ENCODE measurements at regions not wholly inside any gene's neighbourhood (a gene's known extent, or its start where the extent isn't known, plus 50 kb on each side); places are given as distances from the start of the nearest gene placed in this dataset.

DNA sequence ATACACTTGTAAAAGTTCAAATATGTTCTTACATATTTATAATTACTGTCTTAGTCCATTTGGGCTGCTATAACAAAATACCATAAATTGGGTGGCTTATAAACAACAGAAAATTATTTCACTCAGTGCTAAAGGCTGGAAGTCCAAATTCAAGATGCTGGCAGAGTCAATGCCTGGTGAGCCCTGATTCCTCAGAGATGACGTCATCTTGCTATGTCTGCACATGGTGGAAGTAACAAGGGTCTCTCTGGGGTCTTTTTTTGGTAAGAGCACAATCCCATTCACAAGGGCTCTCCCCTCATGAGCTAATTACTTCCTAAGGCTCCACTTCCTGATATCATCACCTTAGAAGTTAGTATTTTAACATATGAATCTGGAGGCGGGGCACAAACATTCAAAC lies 108.0 kb upstream of the DUSP10 start:
- H3K4me3 ChIP-seq (ENCODE audit: low read length) = no peak overlapping the region
- TF ChIP-seq, protein P1, sequence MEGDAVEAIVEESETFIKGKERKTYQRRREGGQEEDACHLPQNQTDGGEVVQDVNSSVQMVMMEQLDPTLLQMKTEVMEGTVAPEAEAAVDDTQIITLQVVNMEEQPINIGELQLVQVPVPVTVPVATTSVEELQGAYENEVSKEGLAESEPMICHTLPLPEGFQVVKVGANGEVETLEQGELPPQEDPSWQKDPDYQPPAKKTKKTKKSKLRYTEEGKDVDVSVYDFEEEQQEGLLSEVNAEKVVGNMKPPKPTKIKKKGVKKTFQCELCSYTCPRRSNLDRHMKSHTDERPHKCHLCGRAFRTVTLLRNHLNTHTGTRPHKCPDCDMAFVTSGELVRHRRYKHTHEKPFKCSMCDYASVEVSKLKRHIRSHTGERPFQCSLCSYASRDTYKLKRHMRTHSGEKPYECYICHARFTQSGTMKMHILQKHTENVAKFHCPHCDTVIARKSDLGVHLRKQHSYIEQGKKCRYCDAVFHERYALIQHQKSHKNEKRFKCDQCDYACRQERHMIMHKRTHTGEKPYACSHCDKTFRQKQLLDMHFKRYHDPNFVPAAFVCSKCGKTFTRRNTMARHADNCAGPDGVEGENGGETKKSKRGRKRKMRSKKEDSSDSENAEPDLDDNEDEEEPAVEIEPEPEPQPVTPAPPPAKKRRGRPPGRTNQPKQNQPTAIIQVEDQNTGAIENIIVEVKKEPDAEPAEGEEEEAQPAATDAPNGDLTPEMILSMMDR (IDR thresholded peaks at IDR 0.05; ENCODE audit: low read depth, low read length) = no peak
- TF ChIP-seq EZH2phosphoT487 (IDR thresholded peaks at IDR 0.05; ENCODE audit: low read depth) = no peak
- H3K36me3 ChIP-seq (replicated peaks; ENCODE audit: low read depth, low read length) = no peaks in the 10 kb centered on the region
- H3K4me2 ChIP-seq (ENCODE audit: low read length) = no peak overlapping the region
- no peaks in the 10 kb centered on the region for H4K20me1 ChIP-seq (ENCODE audit: insufficient read depth, low read length)
- H3K9ac ChIP-seq (ENCODE audit: low read length) = no peak overlapping the region
- no peaks in the 10 kb centered on the region for H3K4me1 ChIP-seq (ENCODE audit: low read length)
- no peaks in the 10 kb centered on the region for H3K9me3 ChIP-seq (ENCODE audit: insufficient read depth, low read length)
- no peak overlapping the region for H3K27ac ChIP-seq (ENCODE audit: low read length)
- H3K27me3 ChIP-seq (ENCODE audit: low read depth, low read length) = no peaks in the 10 kb centered on the region
- no peaks in the 10 kb centered on the region for H3K79me2 ChIP-seq (ENCODE audit: low read length)
- no peak overlapping the region for H2AFZ ChIP-seq (ENCODE audit: low read depth, low read length)

DNA sequence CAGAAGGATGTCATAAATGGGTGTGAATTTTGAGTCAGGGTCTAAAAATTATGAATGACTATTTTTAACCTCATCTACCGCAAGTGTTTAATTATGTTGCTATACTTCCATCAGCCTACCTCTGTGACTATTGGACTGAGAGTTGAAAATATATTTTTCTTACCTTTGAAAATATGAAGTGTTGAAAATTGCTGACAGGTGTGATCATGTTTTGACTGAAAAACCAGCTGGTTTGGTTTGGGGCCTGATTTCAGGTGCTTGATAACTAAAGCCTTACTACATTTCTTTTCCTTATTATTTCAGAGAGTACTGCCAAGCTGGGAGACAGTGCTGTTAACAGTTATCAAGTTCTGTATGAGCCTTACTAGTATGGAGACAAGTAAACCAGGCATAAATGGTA lies 107.2 kb upstream of the DUSP10 start:
- Histone ChIP-seq H3K9ac (ENCODE audit: low read length) (no peak overlapping the region), H3K4me3 (ENCODE audit: low read length) (no peak overlapping the region), H3K4me2 (ENCODE audit: low read length) (no peak overlapping the region), H3K27me3 (ENCODE audit: low read depth, low read length) (no peaks in the 10 kb centered on the region), H3K79me2 (ENCODE audit: low read length) (no peaks in the 10 kb centered on the region), H2AFZ (ENCODE audit: low read depth, low read length) (no peak overlapping the region), H4K20me1 (ENCODE audit: insufficient read depth, low read length) (no peaks in the 10 kb centered on the region), H3K4me1 (ENCODE audit: low read length) (no peaks in the 10 kb centered on the region), H3K9me3 (ENCODE audit: insufficient read depth, low read length) (no peaks in the 10 kb centered on the region), H3K27ac (ENCODE audit: low read length) (no peak overlapping the region), H3K36me3 (replicated peaks; ENCODE audit: low read depth, low read length) (no peaks in the 10 kb centered on the region)
- TF ChIP-seq, protein P1 (IDR thresholded peaks at IDR 0.05; ENCODE audit: low read depth, low read length) = no peak
- no peak for TF ChIP-seq EZH2phosphoT487 (IDR thresholded peaks at IDR 0.05; ENCODE audit: low read depth)

DNA sequence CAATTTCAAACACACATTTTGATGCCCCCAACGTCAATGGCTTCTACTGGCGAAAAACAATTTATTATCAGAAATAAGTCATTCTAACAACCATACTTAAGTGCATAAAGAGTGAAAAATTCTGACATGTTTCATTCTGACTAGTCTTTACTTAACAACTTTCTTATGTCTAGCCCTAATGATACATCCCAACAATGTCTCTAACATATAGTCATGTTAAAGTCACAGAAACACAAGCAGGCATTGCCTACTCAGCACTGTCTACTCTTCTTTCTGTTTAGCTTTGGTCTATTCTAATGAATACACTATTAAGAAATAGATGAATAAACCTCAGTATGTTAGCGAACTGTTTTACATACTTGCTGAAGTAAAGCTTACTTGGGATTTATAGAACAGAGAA lies 105.8 kb upstream of the DUSP10 start:
- TF ChIP-seq, protein P1 (IDR thresholded peaks at IDR 0.05; ENCODE audit: low read depth, low read length) = no peak
- no peak for TF ChIP-seq EZH2phosphoT487 (IDR thresholded peaks at IDR 0.05; ENCODE audit: low read depth)
- Histone ChIP-seq H2AFZ (ENCODE audit: low read depth, low read length) (no peak overlapping the region), H3K27ac (ENCODE audit: low read length) (no peak overlapping the region), H3K4me2 (ENCODE audit: low read length) (no peak overlapping the region), H3K9ac (ENCODE audit: low read length) (no peak overlapping the region), H4K20me1 (ENCODE audit: insufficient read depth, low read length) (no peaks in the 10 kb centered on the region), H3K36me3 (replicated peaks; ENCODE audit: low read depth, low read length) (no peaks in the 10 kb centered on the region), H3K27me3 (ENCODE audit: low read depth, low read length) (no peaks in the 10 kb centered on the region), H3K9me3 (ENCODE audit: insufficient read depth, low read length) (no peaks in the 10 kb centered on the region), H3K4me1 (ENCODE audit: low read length) (no peaks in the 10 kb centered on the region), H3K4me3 (ENCODE audit: low read length) (no peak overlapping the region), H3K79me2 (ENCODE audit: low read length) (no peaks in the 10 kb centered on the region)

DNA sequence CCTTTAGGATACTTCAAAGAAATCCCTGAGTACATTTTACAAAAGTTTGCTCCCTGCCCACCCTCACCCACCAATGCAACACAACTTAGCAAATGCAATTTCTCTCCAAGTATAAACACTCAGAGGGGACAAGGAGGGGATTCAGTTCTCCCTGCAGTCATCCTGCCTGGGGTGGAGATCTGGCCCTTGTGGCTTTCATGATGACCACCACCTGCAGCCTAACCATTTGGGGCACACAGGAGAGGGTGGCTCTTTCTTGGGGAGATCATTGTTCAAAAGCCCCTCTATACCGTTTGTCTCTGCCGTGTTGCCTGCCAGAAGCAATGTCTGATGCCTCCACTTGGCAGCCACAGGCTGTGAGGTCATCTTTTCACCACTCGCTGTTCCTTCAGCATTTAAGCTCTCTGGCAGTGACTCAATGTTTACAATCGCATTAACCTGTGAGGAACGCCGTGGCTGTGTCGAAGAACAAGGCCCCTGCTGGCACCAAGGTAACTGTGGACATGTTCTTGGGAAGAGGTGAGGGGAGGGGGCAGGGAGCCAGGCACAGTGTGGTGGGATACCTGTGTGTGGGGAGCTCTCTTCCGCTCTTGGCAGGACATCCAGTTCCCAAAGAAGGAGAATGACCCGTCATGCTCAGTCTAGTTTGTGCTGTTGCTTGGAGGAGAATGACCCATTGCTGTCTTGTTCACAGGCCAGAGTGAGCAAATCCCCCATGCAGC lies 103.9 kb upstream of the DUSP10 start:
- no peak overlapping the region for H3K4me3 ChIP-seq (ENCODE audit: low read length)
- H3K4me1 ChIP-seq (ENCODE audit: low read length) = peaks cover 6% of the 10 kb centered on the region
- H3K36me3 ChIP-seq (replicated peaks; ENCODE audit: low read depth, low read length) = no peaks in the 10 kb centered on the region
- H3K9ac ChIP-seq (ENCODE audit: low read length) = no peak overlapping the region
- H3K27me3 ChIP-seq (ENCODE audit: low read depth, low read length) = 0 out of 2 replicates have a peak, but pooled peaks cover 5% of the 10 kb centered on the region
- H3K79me2 ChIP-seq (ENCODE audit: low read length) = no peaks in the 10 kb centered on the region
- no peak overlapping the region for H3K4me2 ChIP-seq (ENCODE audit: low read length)
- no peak overlapping the region for H3K27ac ChIP-seq (ENCODE audit: low read length)
- no peaks in the 10 kb centered on the region for H4K20me1 ChIP-seq (ENCODE audit: insufficient read depth, low read length)
- H2AFZ ChIP-seq (ENCODE audit: low read depth, low read length) = no peak overlapping the region
- no peaks in the 10 kb centered on the region for H3K9me3 ChIP-seq (ENCODE audit: insufficient read depth, low read length)
- TF ChIP-seq, protein P1 (IDR thresholded peaks at IDR 0.05; ENCODE audit: low read depth, low read length) = no peak
- TF ChIP-seq EZH2phosphoT487 (IDR thresholded peaks at IDR 0.05; ENCODE audit: low read depth) = no peak
